IMR-90 (cell line): ENCODE measurements at regions not wholly inside any gene's neighbourhood (a gene's known extent, or its start where the extent isn't known, plus 50 kb on each side); places are given as distances from the start of the nearest gene placed in this dataset.

Experiments used
- ATAC-seq: fragments of 200-7000 bp; cut with Tn5 transposase; 2 replicates; pipeline ENCODE4 v1.9.1; 2020; ENCODE audit warnings: low read depth, mild to moderate bottlenecking, moderate library complexity
- BruUV-seq: library from RNA; stranded (reverse); fragments of 400-500 nt; replicated peaks from 2 replicates; lab custom pipeline; 2021; lab: Mats Ljungman, UMichigan
- CTCF ChIA-PET: fragments of 300-600 bp; formaldehyde crosslinking; extraction: SDS; loops from one replicate; lab custom pipeline; 2021; ENCODE audit warnings: antibody characterized with exemption; lab: Yijun Ruan, JAX
- POLR2A ChIA-PET: fragments of 300-600 bp; sonication (Branson Sonifier 250); formaldehyde crosslinking; loops from one replicate; lab custom pipeline; 2022; ENCODE audit warnings: antibody characterized with exemption; ENCODE audit not compliant: unreplicated experiment; lab: Charles Lee
- DNase-seq: peaks from one replicate; pipeline ENCODE4 v3.0.0; 2013
- H2AFZ ChIP-seq: replicated peaks from 2 replicates; pipeline ENCODE3; 2013; ENCODE audit warnings: low read length, mild to moderate bottlenecking; ENCODE audit not compliant: poor library complexity
- H2AK5ac ChIP-seq: 2 replicates; pipeline ENCODE4 v1.6.1; 2013; ENCODE audit warnings: low read depth, low read length, inconsistent platforms
- H2AK9ac ChIP-seq: replicated peaks from 2 replicates; pipeline ENCODE3; 2013; ENCODE audit warnings: mild to moderate bottlenecking, low read depth, low read length, moderate library complexity; ENCODE audit not compliant: poor library complexity
- H2BK120ac ChIP-seq: 2 replicates; pipeline ENCODE4 v1.6.1; 2013; ENCODE audit warnings: low read depth, low read length, inconsistent platforms
- H2BK15ac ChIP-seq: 3 replicates; pipeline ENCODE4 v1.6.1; 2013; ENCODE audit warnings: low read depth, low read length, inconsistent platforms
- H2BK20ac ChIP-seq: 2 replicates; pipeline ENCODE4 v1.6.1; 2013; ENCODE audit warnings: low read depth, mild to moderate bottlenecking, inconsistent platforms, low read length, moderate library complexity
- H2BK5ac ChIP-seq: 2 replicates; pipeline ENCODE4 v1.6.1; 2013; ENCODE audit warnings: mild to moderate bottlenecking, low read depth, low read length, inconsistent platforms; ENCODE audit not compliant: poor library complexity, severe bottlenecking
- H3K14ac ChIP-seq: replicated peaks from 2 replicates; pipeline ENCODE4 v1.6.1; 2013; ENCODE audit warnings: low read depth, low read length, inconsistent platforms
- H3K18ac ChIP-seq: 2 replicates; pipeline ENCODE4 v1.6.1; 2013; ENCODE audit warnings: low read depth, low read length, control low read depth
- H3K23ac ChIP-seq: 2 replicates; pipeline ENCODE4 v1.6.1; 2013; ENCODE audit warnings: low read depth, low read length, inconsistent platforms
- H3K27ac ChIP-seq: 2 replicates; pipeline ENCODE4 v1.5.1; 2013; ENCODE audit warnings: mild to moderate bottlenecking, control low read depth, low read length; ENCODE audit not compliant: insufficient read depth
- H3K27me3 ChIP-seq: 2 replicates; pipeline ENCODE4 v1.6.1; 2013; ENCODE audit warnings: low read length; ENCODE audit not compliant: control insufficient read depth, insufficient read depth
- H3K36me3 ChIP-seq: 2 replicates; pipeline ENCODE4 v1.6.1; 2013; ENCODE audit warnings: low read length, mixed read lengths; ENCODE audit not compliant: control insufficient read depth, insufficient read depth
- H3K4ac ChIP-seq: 2 replicates; pipeline ENCODE4 v1.6.1; 2013; ENCODE audit warnings: low read depth, low read length, inconsistent platforms
- H3K4me1 ChIP-seq: 2 replicates; pipeline ENCODE4 v1.6.1; 2013; ENCODE audit warnings: low read length, mixed read lengths; ENCODE audit not compliant: control insufficient read depth, insufficient read depth
- H3K4me2 ChIP-seq: 2 replicates; pipeline ENCODE4 v1.6.1; 2013; ENCODE audit warnings: low read depth, mild to moderate bottlenecking, control low read depth, low read length, moderate library complexity
- H3K4me3 ChIP-seq: 2 replicates; pipeline ENCODE4 v1.5.1; 2013; ENCODE audit warnings: low read depth, mild to moderate bottlenecking, control low read depth, low read length, moderate library complexity; ENCODE audit not compliant: insufficient read depth
- H3K56ac ChIP-seq: 2 replicates; pipeline ENCODE4 v1.6.1; 2013; ENCODE audit warnings: low read length, inconsistent platforms; ENCODE audit not compliant: insufficient read depth; ENCODE audit errors: extremely low read depth
- H3K79me1 ChIP-seq, 2 experiments: 2 replicates each; pipeline ENCODE4 v1.6.1; 2013; ENCODE audit warnings: low read length in 2 of 2, inconsistent platforms in 1 of 2, low read depth in 1 of 2
- H3K9ac ChIP-seq: 2 replicates; pipeline ENCODE4 v1.6.1; 2013; ENCODE audit warnings: low read depth, low read length, control low read depth
- H3K9me1 ChIP-seq: 2 replicates; pipeline ENCODE4 v1.6.1; 2013; ENCODE audit warnings: low read length, inconsistent platforms; ENCODE audit not compliant: insufficient read depth
- H3K9me3 ChIP-seq: 2 replicates; pipeline ENCODE4 v1.6.1; 2013; ENCODE audit warnings: low read length; ENCODE audit not compliant: control insufficient read depth, insufficient read depth
- H4K20me1 ChIP-seq: 2 replicates; pipeline ENCODE4 v1.6.1; 2013; ENCODE audit warnings: low read length, inconsistent platforms; ENCODE audit not compliant: insufficient read depth
- H4K5ac ChIP-seq: 2 replicates; pipeline ENCODE4 v1.6.1; 2013; ENCODE audit warnings: mild to moderate bottlenecking, low read depth, low read length, control low read depth
- H4K8ac ChIP-seq, 2 experiments: 2 replicates each; pipeline ENCODE4 v1.6.1; 2013; ENCODE audit warnings: low read depth in 2 of 2, low read length in 2 of 2, control low read depth in 1 of 2, inconsistent platforms in 1 of 2
- H4K91ac ChIP-seq: 2 replicates; pipeline ENCODE4 v1.6.1; 2013; ENCODE audit warnings: low read depth, low read length, inconsistent platforms; ENCODE audit not compliant: insufficient read depth
- BHLHE40 ChIP-seq: fragments of 150-350 bp; IDR thresholded peaks from 2 replicates; pipeline ENCODE4 v1.6.1; 2016; ENCODE audit warnings: mild to moderate bottlenecking, low read depth, low read length
- CEBPB ChIP-seq: IDR thresholded peaks from 2 replicates; pipeline ENCODE4 v1.6.1; 2012; ENCODE audit warnings: low read depth, low read length, improper control_type of control experiment
- WGBS, 2 experiments: methylation state at CpG; one replicate each; pipeline versions ENCODE4 v1.1.5 to v1.1.7; 2013; ENCODE audit warnings: missing lambda C conversion rate in 2 of 2; ENCODE audit not compliant: insufficient read length in 1 of 2; ENCODE audit errors: extremely low coverage in 2 of 2; 5-methylcytosine and 5-hydroxymethylcytosine counted together
- dilution Hi-C: fragments of 300-500 bp; cut with HindIII; formaldehyde crosslinking; loops from one replicate; pipeline ENCODE4 v1.14.3; 2018; ENCODE audit warnings: low sequenced_read_pairs; ENCODE audit not compliant: unreplicated experiment
- in situ Hi-C: fragments of 300-500 bp; cut with MboI; formaldehyde crosslinking; loops from 3 replicates; pipeline ENCODE4 v1.14.3; 2019; ENCODE audit warnings: low sequenced_read_pairs, inconsistent platforms, mixed read lengths
- intact Hi-C: fragments of 100-400 bp; cut with micrococcal nuclease; formaldehyde crosslinking; loops from 2 replicates; pipeline ENCODE4 v1.10.0; 2022

- no peak overlapping the region for H3K4me3 ChIP-seq
- no CpG with 5 or more reads among the region's 3 CpGs for WGBS, 2 experiments
- peaks cover 18% of the 10 kb centered on the region for H3K9me1 ChIP-seq
- dilution Hi-C loops: no loop called here
- ATAC-seq: peak; percentile 63
- no peak overlapping the region for H2AFZ ChIP-seq
- POLR2A ChIA-PET: no interaction called here
- BruUV-seq: no TSS peak
- H3K4me2 ChIP-seq: peak overlapping the region; percentile 74; the same call in 1 of the 2 replicates
- H3K27me3 ChIP-seq: no peaks in the 10 kb centered on the region
- H2AK9ac ChIP-seq: no peak overlapping the region
- CTCF ChIA-PET: no interaction called here
- H2BK5ac ChIP-seq: peak overlapping the region; percentile 77
- H3K4ac ChIP-seq: peak overlapping the region; percentile 89
- peak overlapping the region; percentile 98; the same call in 1 of the 2 replicates for H3K18ac ChIP-seq
- H3K9me3 ChIP-seq: no peaks in the 10 kb centered on the region
- in situ Hi-C loops: no loop called here
- TF ChIP-seq BHLHE40: no peak
- peak; percentile 93 for TF ChIP-seq CEBPB
- H2BK20ac ChIP-seq: peak overlapping the region; percentile 96
- peaks cover 32% of the 10 kb centered on the region for H3K4me1 ChIP-seq
- no peaks in the 10 kb centered on the region for H3K79me1 ChIP-seq
- H2BK120ac ChIP-seq: peak overlapping the region; percentile 97
- peak overlapping the region; percentile 83; the same call in 1 of the 2 replicates for H3K23ac ChIP-seq
- intact Hi-C loops: no loop called here
- no peak overlapping the region for H2AK5ac ChIP-seq
- peak overlapping the region; percentile 90; the same call in 1 of the 2 replicates for H4K91ac ChIP-seq
- peak overlapping the region; percentile 81 for H3K14ac ChIP-seq
- peak overlapping the region; percentile 13 to 66; a peak in 1 of 4 replicates for H4K8ac ChIP-seq
- peak overlapping the region; percentile 98; the same call in 1 of the 2 replicates for H4K5ac ChIP-seq
- peaks cover 3% of the 10 kb centered on the region; the same call in 1 of the 2 replicates for H4K20me1 ChIP-seq
- peak overlapping the region; percentile 70; the same call in 2 of the 3 replicates for H2BK15ac ChIP-seq
- peak overlapping the region; percentile 71 for H3K27ac ChIP-seq
- H3K56ac ChIP-seq: peak overlapping the region; percentile 59; the same call in 1 of the 2 replicates
- peak; percentile 84 for DNase-seq
- no peak overlapping the region for H3K9ac ChIP-seq
- no peaks in the 10 kb centered on the region for H3K36me3 ChIP-seq
Observed at GRCh38 chr16:17520561-17520960, 49.8 kb upstream of the XYLT1 start.
